ENCODE measurements at regions not wholly inside any gene's neighbourhood (a gene's known extent, or its start where the extent isn't known, plus 50 kb on each side); places are given as distances from the start of the nearest gene placed in this dataset.

GRCh38 chr3:137947117-137947516 is 62.8 kb upstream of the CLDN18 start:
- no peak for DNase-seq (ENCODE audit: low spot score)

GRCh38 chr3:137948400-137949072 is 61.4 kb upstream of the CLDN18 start:
- in situ Hi-C loops (cut with HindIII; ENCODE audit: low sequenced_read_pairs), result no loop called here

More at GRCh38 chr3:137947117-137947516, 62.8 kb upstream of the CLDN18 start:
- in situ Hi-C loops (cut with HindIII; ENCODE audit: low sequenced_read_pairs), result no loop called here

DNA sequence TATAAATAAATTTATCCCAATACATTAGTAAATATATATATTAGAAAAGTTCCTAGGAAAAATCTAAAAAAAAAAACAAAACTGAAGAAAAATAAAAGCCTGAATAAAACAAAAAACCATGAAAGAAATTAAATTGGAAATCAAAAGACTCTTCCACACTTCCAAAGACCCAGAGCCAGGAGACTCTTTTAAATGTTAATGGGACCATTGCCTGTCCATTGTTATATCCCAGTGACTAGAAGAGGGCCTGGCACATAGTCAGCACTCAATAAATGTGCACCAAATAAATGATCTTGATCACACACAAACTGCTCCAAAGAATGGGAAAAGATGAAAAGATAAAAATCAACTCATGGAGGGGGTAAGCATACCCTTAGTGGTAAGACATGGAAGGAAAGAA is 51.3 kb upstream of the CLDN18 start:
- no peak for DNase-seq (ENCODE audit: low spot score)
- in situ Hi-C loops (cut with HindIII; ENCODE audit: low sequenced_read_pairs), result no loop called here

More at GRCh38 chr3:137948400-137949072, 61.4 kb upstream of the CLDN18 start:
- peak; percentile 41 for DNase-seq (ENCODE audit: low spot score)

Data from G401 (cell line).